ENCODE measurements at regions not wholly inside any gene's neighbourhood (a gene's known extent, or its start where the extent isn't known, plus 50 kb on each side); places are given as distances from the start of the nearest gene placed in this dataset.
"Not testable (repeated sequence)": the region's sequence is repeated elsewhere in the genome, so short reads cannot be mapped to it uniquely, and the experiment has no call there.

- peak; percentile 41 for DNase-seq
These were observed 569.4 kb downstream of the HTR7 start for GRCh38 chr10:90288391-90288933.

- no peak for DNase-seq
These were observed 568.8 kb downstream of the HTR7 start for GRCh38 chr10:90289037-90289436.

GRCh38 chr10:90293616-90294015, 564.2 kb downstream of the HTR7 start:
- no peak for DNase-seq

- DNase-seq = not testable (repeated sequence)
These were observed 562.9 kb downstream of the HTR7 start for GRCh38 chr10:90294821-90295540.

- not testable (repeated sequence) for DNase-seq
These were observed 555.8 kb downstream of the HTR7 start for GRCh38 chr10:90302031-90302430.

GRCh38 chr10:90302758-90303481, 554.9 kb downstream of the HTR7 start:
- no peak for DNase-seq

- DNase-seq = no peak
These were observed 553.3 kb downstream of the HTR7 start for GRCh38 chr10:90304533-90304932.

- peak; percentile 55 for DNase-seq
These were observed 551.7 kb downstream of the HTR7 start for GRCh38 chr10:90306187-90306586.

GRCh38 chr10:90308223-90308622, 549.6 kb downstream of the HTR7 start:
- DNase-seq = no peak

- DNase-seq = no peak
These were observed 544.1 kb downstream of the HTR7 start for GRCh38 chr10:90313576-90314325.

GRCh38 chr10:90314718-90315117, 543.1 kb downstream of the HTR7 start:
- DNase-seq = no peak

GRCh38 chr10:90317172-90317571, 540.7 kb downstream of the HTR7 start:
- no peak for DNase-seq

GRCh38 chr10:90318659-90319058, 539.2 kb downstream of the HTR7 start:
- DNase-seq = no peak

- peak; percentile 23 for DNase-seq
These were observed 538.5 kb downstream of the HTR7 start for GRCh38 chr10:90319188-90319914.

- DNase-seq = no peak
These were observed 536.6 kb downstream of the HTR7 start for GRCh38 chr10:90321132-90321816.

- DNase-seq = no peak
These were observed 531.2 kb downstream of the HTR7 start for GRCh38 chr10:90326498-90327267.

GRCh38 chr10:90327611-90328010, 530.2 kb downstream of the HTR7 start:
- DNase-seq = no peak

- DNase-seq = no peak
These were observed 529.4 kb downstream of the HTR7 start for GRCh38 chr10:90328459-90328858.

GRCh38 chr10:90328896-90329295, 528.9 kb downstream of the HTR7 start:
- no peak for DNase-seq

GRCh38 chr10:90337316-90337715, 520.5 kb downstream of the HTR7 start:
- no peak for DNase-seq

- DNase-seq = no peak
These were observed 515.4 kb downstream of the HTR7 start for GRCh38 chr10:90342480-90342879.

Measured in amniotic stem cell (primary cell).